Astrocyte (in vitro differentiated cells and primary cell): ENCODE measurements at regions not wholly inside any gene's neighbourhood (a gene's known extent, or its start where the extent isn't known, plus 50 kb on each side); places are given as distances from the start of the nearest gene placed in this dataset.

Experiments
- CTCF ChIP-seq: IDR thresholded peaks from 2 replicates; pipeline ENCODE4 v1.5.1; 2011; ENCODE audit warnings: low read depth, mild to moderate bottlenecking, inconsistent platforms, low read length, moderate library complexity; ENCODE audit not compliant: insufficient read depth
- EZH2 ChIP-seq: IDR thresholded peaks from 2 replicates; pipeline ENCODE4 v1.6.1; 2012; ENCODE audit warnings: mild to moderate bottlenecking, low read length, inconsistent platforms; ENCODE audit not compliant: insufficient read depth

- TF ChIP-seq CTCF (no peak), EZH2 (no peak)
These were observed 1222.3 kb upstream of the SLC10A2 start for GRCh38 chr13:104288496-104288895.
